ENCODE measurements at regions not wholly inside any gene's neighbourhood (a gene's known extent, or its start where the extent isn't known, plus 50 kb on each side); places are given as distances from the start of the nearest gene placed in this dataset.

DNA sequence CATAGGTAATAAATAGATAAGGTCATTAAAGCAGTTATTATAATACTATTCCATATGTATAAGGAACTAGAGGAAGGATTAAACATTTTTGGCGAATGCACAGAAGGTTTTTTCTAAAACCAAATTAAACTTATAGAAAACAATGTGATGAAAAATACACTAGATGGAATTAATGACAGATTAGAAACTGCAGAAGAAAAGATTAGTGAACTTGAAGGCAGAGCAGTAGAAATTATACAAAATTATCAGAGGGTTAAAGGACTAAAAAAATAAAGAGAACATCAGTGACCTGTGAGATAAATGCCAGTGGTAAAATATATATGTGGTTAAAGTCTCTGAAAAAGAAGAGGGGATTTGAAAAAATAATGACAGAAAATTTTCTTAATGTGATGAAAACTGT, 74.0 kb downstream of the IGLL5 start:
- TF ChIP-seq, protein P1, sequence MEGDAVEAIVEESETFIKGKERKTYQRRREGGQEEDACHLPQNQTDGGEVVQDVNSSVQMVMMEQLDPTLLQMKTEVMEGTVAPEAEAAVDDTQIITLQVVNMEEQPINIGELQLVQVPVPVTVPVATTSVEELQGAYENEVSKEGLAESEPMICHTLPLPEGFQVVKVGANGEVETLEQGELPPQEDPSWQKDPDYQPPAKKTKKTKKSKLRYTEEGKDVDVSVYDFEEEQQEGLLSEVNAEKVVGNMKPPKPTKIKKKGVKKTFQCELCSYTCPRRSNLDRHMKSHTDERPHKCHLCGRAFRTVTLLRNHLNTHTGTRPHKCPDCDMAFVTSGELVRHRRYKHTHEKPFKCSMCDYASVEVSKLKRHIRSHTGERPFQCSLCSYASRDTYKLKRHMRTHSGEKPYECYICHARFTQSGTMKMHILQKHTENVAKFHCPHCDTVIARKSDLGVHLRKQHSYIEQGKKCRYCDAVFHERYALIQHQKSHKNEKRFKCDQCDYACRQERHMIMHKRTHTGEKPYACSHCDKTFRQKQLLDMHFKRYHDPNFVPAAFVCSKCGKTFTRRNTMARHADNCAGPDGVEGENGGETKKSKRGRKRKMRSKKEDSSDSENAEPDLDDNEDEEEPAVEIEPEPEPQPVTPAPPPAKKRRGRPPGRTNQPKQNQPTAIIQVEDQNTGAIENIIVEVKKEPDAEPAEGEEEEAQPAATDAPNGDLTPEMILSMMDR (conservative IDR thresholded peaks at IDR 0.05; ENCODE audit: low read length), result no peak
- TF ChIP-seq EZH2phosphoT487 (IDR thresholded peaks at IDR 0.05; ENCODE audit: borderline replicate concordance, low read depth, low read length), result no peak
